A549 (cell line): ENCODE measurements at regions not wholly inside any gene's neighbourhood (a gene's known extent, or its start where the extent isn't known, plus 50 kb on each side); places are given as distances from the start of the nearest gene placed in this dataset.

ENCODE experiments used
- CTCF ChIP-seq: fragments of >200 bp; sonication (Bioruptor Twin); formaldehyde crosslinking; IDR thresholded peaks from 3 replicates; pipeline ENCODE4 v1.5.1; 2016
- ZFP36 ChIP-seq: fragments of 450-650 bp; IDR thresholded peaks from 2 replicates; pipeline ENCODE4 v1.6.1; 2014; ENCODE audit warnings: borderline replicate concordance; ENCODE audit not compliant: partially characterized antibody

- no peak for TF ChIP-seq CTCF
- TF ChIP-seq ZFP36: no peak
Measured at GRCh38 chr7:90025771-90026170, 128.5 kb upstream of the STEAP1 start.
